Right lobe of liver (tissue), 4 donors: ENCODE measurements at regions not wholly inside any gene's neighbourhood (a gene's known extent, or its start where the extent isn't known, plus 50 kb on each side); places are given as distances from the start of the nearest gene placed in this dataset.

Experiments
- POLR2A ChIP-seq: fragments of 450-650 bp; IDR thresholded peaks from one replicate; pipeline ENCODE4 v1.6.1; 2017; ENCODE audit warnings: antibody characterized with exemption, mild to moderate bottlenecking
- TF ChIP-seq, protein P1 (sequence below), 4 donors: fragments of 200-600 bp in 3 of 4; fragments of 450-650 bp in 1 of 4; IDR thresholded peaks; one replicate each; pipeline versions ENCODE4 v1.5.1 to v1.8.0; 2016 to 2022; ENCODE audit warnings: antibody characterized with exemption in 4 of 4, mild to moderate bottlenecking in 2 of 4
- donor health status: DM: no; HTN: no; CAD: no.
- donor health status: DM: no; HTN: no; CAD: no.
- donor health status: DM: no; HTN: yes; CAD: no.

GRCh38 chr10:45555795-45556194 is 116.8 kb downstream of the ZFAND4 start:
- TF ChIP-seq, protein P1, sequence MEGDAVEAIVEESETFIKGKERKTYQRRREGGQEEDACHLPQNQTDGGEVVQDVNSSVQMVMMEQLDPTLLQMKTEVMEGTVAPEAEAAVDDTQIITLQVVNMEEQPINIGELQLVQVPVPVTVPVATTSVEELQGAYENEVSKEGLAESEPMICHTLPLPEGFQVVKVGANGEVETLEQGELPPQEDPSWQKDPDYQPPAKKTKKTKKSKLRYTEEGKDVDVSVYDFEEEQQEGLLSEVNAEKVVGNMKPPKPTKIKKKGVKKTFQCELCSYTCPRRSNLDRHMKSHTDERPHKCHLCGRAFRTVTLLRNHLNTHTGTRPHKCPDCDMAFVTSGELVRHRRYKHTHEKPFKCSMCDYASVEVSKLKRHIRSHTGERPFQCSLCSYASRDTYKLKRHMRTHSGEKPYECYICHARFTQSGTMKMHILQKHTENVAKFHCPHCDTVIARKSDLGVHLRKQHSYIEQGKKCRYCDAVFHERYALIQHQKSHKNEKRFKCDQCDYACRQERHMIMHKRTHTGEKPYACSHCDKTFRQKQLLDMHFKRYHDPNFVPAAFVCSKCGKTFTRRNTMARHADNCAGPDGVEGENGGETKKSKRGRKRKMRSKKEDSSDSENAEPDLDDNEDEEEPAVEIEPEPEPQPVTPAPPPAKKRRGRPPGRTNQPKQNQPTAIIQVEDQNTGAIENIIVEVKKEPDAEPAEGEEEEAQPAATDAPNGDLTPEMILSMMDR (IDR thresholded peaks at IDR 0.05) = no peak
- TF ChIP-seq POLR2A = no peak
